Peyer's patch (tissue), 4 donors: ENCODE measurements at regions not wholly inside any gene's neighbourhood (a gene's known extent, or its start where the extent isn't known, plus 50 kb on each side); places are given as distances from the start of the nearest gene placed in this dataset.

Source experiments
- CTCF ChIP-seq, 6 experiments: fragments of 450-650 bp in 4 of 6; fragments of 200-600 bp in 2 of 6; sonication (generic) in 1 of 6; IDR thresholded peaks; one replicate each; pipeline ENCODE4 v1.5.1; 2017 to 2019; ENCODE audit warnings: antibody characterized with exemption in 6 of 6, mild to moderate bottlenecking in 3 of 6, moderate library complexity in 1 of 6
- POLR2A ChIP-seq, 2 donors: fragments of 450-650 bp; IDR thresholded peaks; one replicate each; pipeline ENCODE4 v1.5.1; 2017; ENCODE audit warnings: antibody characterized with exemption in 2 of 2, mild to moderate bottlenecking in 2 of 2, moderate library complexity in 2 of 2

DNA sequence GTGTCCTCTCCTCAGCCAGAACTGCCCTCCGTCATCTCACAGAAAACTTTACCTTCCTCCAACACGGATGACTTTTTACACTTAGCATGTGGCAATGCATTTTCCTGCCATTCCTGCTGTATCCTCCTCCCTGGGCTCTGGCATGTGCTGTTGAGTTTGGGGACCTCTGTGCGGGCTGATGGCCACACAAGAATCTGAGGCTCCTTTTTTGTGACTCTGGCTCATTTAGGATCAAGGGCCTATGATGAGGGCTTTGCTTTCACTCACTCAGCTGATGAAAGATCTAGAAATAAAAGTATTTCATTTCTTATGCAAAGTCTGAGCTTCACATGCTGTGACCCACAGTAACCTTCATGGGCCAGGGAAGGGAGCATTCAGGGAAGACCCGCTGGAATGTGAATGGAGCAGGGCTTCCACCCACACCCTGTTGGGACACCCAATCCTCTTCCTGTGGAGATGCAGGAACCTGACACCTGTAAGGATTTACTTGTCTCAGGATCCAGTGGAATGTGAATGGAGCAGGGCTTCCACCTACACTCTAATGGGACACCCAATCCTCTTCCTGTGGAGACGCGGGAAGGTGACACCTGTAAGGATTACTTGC, 500.3 kb upstream of the MKI67 start:
- TF ChIP-seq CTCF (IDR thresholded peaks at IDR 0.05) (no peak), POLR2A (IDR thresholded peaks at IDR 0.05) (no peak)
